ENCODE measurements at regions not wholly inside any gene's neighbourhood (a gene's known extent, or its start where the extent isn't known, plus 50 kb on each side); places are given as distances from the start of the nearest gene placed in this dataset.

GRCh38 chr11:45532546-45532945, 132.9 kb downstream of the CHST1 start:
- 4% methylated on average over 2 of the region's 2 CpGs for WGBS (ENCODE audit: low lambda C conversion rate)
- Histone ChIP-seq H3K4me3 (replicated peaks in 1 of 3; ENCODE audit: insufficient read depth in 1 of 3, low read depth in 2 of 3, low read length in 3 of 3) (no peak overlapping the region), H3K36me3 (replicated peaks in 1 of 2; ENCODE audit: control insufficient read depth in 1 of 2, insufficient read depth in 2 of 2, low read length in 2 of 2) (no peaks in the 10 kb centered on the region), H2AFZ (ENCODE audit: low read length) (no peak overlapping the region), H3K79me2 (ENCODE audit: insufficient read depth, low read length) (no peaks in the 10 kb centered on the region), H3K27ac (ENCODE audit: extremely low read length, insufficient read depth, low read length) (no peak overlapping the region), H3K9ac (ENCODE audit: insufficient read depth, low read depth, low read length) (no peak overlapping the region), H3K27me3 (ENCODE audit: control insufficient read depth in 1 of 2, insufficient read depth in 2 of 2, low read length in 2 of 2) (no peaks in the 10 kb centered on the region), H3K9me3 (ENCODE audit: low read length) (no peaks in the 10 kb centered on the region), H3K4me2 (ENCODE audit: low read depth, low read length) (no peak overlapping the region), H3K4me1 (ENCODE audit: insufficient read depth, low read length) (no peaks in the 10 kb centered on the region), H4K20me1 (ENCODE audit: insufficient read depth, low read length) (no peaks in the 10 kb centered on the region)
- in situ Hi-C loops (cut with HindIII; ENCODE audit: extremely low pct_ligation_motif_present, low pct_unique_long_range_greater_than_20kb), result no loop called here
- FAIRE-seq (no peak), DNase-seq (ENCODE audit: low spot score) (no peak), ATAC-seq (no peak)
- ChIA-PET POLR2A (no interaction called here), CTCF (ENCODE audit: low intra/inter-chr PET ratio, low total read pairs) (no interaction called here)
- BruUV-seq (replicated peaks), result no TSS peak
- TF ChIP-seq ZNF503 (CRISPR knock-in tag; IDR thresholded peaks at IDR 0.05) (no peak), ZNF746 (CRISPR knock-in tag; IDR thresholded peaks at IDR 0.05) (no peak), SOX13 (IDR thresholded peaks at IDR 0.05) (no peak), SOX13 (CRISPR knock-in tag; conservative IDR thresholded peaks at IDR 0.05 in 1 of 2, IDR thresholded peaks at IDR 0.05 in 1 of 2) (no peak), EED (CRISPR knock-in tag; IDR thresholded peaks at IDR 0.05) (no peak), ZNF574 (CRISPR knock-in tag; IDR thresholded peaks at IDR 0.05) (no peak), KLF6 (CRISPR knock-in tag; IDR thresholded peaks at IDR 0.05) (no peak), ZSCAN31 (CRISPR knock-in tag; IDR thresholded peaks at IDR 0.05; ENCODE audit: low read depth) (no peak), ZNF629 (CRISPR knock-in tag; conservative IDR thresholded peaks at IDR 0.05) (no peak), ZNF800 (CRISPR knock-in tag; IDR thresholded peaks at IDR 0.05) (no peak), CHCHD3 (CRISPR knock-in tag; IDR thresholded peaks at IDR 0.05) (no peak), ZNF326 (CRISPR knock-in tag; IDR thresholded peaks at IDR 0.05; ENCODE audit: borderline replicate concordance) (no peak)
- intact Hi-C loops (cut with micrococcal nuclease; ENCODE audit: unreplicated experiment), result no loop called here
